Breast epithelium (tissue), 3 donors: ENCODE measurements at regions not wholly inside any gene's neighbourhood (a gene's known extent, or its start where the extent isn't known, plus 50 kb on each side); places are given as distances from the start of the nearest gene placed in this dataset.
"Not testable (repeated sequence)": the region's sequence is repeated elsewhere in the genome, so short reads cannot be mapped to it uniquely, and the experiment has no call there.

ENCODE experiments used
- CTCF ChIP-seq, 3 donors: fragments of 450-650 bp; IDR thresholded peaks; one replicate each; pipeline ENCODE4 v1.5.1; 2016 to 2017; ENCODE audit warnings: antibody characterized with exemption in 3 of 3, mild to moderate bottlenecking in 3 of 3, moderate library complexity in 3 of 3
- POLR2A ChIP-seq: fragments of 450-650 bp; IDR thresholded peaks from one replicate; pipeline ENCODE4 v1.6.1; 2016; ENCODE audit warnings: antibody characterized with exemption, mild to moderate bottlenecking, moderate library complexity

- TF ChIP-seq CTCF (IDR thresholded peaks at IDR 0.05); POLR2A: not testable (repeated sequence)
Observed at GRCh38 chr15:29648415-29648814, 173.9 kb downstream of the TJP1 start.
